ENCODE measurements at regions not wholly inside any gene's neighbourhood (a gene's known extent, or its start where the extent isn't known, plus 50 kb on each side); places are given as distances from the start of the nearest gene placed in this dataset.

DNA sequence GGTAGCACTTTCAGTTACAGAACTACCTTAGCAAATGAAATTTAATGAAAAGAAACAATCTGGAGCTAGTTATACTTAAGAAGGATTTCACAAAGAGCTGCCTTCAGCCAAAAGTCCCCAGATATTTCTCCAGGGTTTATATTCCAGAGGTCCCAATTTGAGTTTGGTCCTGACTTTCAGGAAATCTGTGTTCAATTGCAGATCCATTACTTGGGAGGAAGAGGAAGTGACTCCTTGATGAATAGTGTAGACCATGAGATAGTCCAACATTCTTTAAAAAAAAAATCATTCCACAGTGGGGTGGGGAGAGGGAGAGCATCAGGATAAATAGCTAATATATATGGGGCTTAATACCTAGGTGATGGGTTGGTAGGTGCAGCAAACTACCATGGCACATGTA lies 117.6 kb upstream of the ARHGAP20 start:
- DNase-seq = no peak
- no peaks in the 10 kb centered on the region for H3K27me3 ChIP-seq (ENCODE audit: insufficient read depth, low read length)
- H3K4me1 Mint-ChIP-seq = peaks cover 10 to 17% of the 10 kb centered on the region in 2 experiments

More for the DNA sequence above, 117.6 kb upstream of the ARHGAP20 start:
- Histone ChIP-seq H3K79me1 (ENCODE audit: insufficient read depth, low read depth, low read length, poor library complexity, severe bottlenecking) (no peaks in the 10 kb centered on the region), H3K4ac (ENCODE audit: low read depth, low read length) (no peak overlapping the region), H3K27ac (ENCODE audit: insufficient read length, low read depth, low read length) (no peak overlapping the region), H3K23ac (ENCODE audit: insufficient read length, low read depth, low read length) (no peak overlapping the region), H3K9ac (ENCODE audit: extremely low read depth, insufficient read length, low read length) (no peak overlapping the region), H2BK12ac (ENCODE audit: insufficient read length, low read depth, low read length) (no peak overlapping the region), H4K91ac (ENCODE audit: insufficient read length, low read depth, low read length) (no peak overlapping the region), H4K20me1 (ENCODE audit: control insufficient read depth, insufficient read depth, insufficient read length) (no peaks in the 10 kb centered on the region), H3K18ac (ENCODE audit: insufficient read length, low read depth, low read length) (no peak overlapping the region), H2AK5ac (ENCODE audit: insufficient read length, low read length) (no peak overlapping the region), H2BK15ac (ENCODE audit: low read depth, low read length) (no peak overlapping the region), H3K9me3 (ENCODE audit: control insufficient read depth, low read depth, low read length) (no peaks in the 10 kb centered on the region), H3K79me2 (ENCODE audit: insufficient read depth, low read length) (no peaks in the 10 kb centered on the region), H2AFZ (ENCODE audit: low read length) (no peak overlapping the region), H4K5ac (ENCODE audit: insufficient read length, low read depth, low read length) (no peak overlapping the region), H2BK120ac (ENCODE audit: low read depth, low read length, poor library complexity, severe bottlenecking) (no peak overlapping the region), H4K8ac (replicated peaks; ENCODE audit: insufficient read length, low read depth, low read length) (no peak overlapping the region), H3K14ac (ENCODE audit: insufficient read depth, low read length) (no peak overlapping the region), H2BK20ac (ENCODE audit: low read depth, low read length, poor library complexity, severe bottlenecking) (no peak overlapping the region), H3T11ph (ENCODE audit: low read length) (no peak overlapping the region), H3K4me2 (ENCODE audit: insufficient read depth, insufficient read length, low read length) (no peak overlapping the region), H2BK5ac (ENCODE audit: insufficient read length, low read length) (no peak overlapping the region), H3K23me2 (ENCODE audit: insufficient read length, low read depth, low read length, poor library complexity, severe bottlenecking) (no peaks in the 10 kb centered on the region), H3K4me1 (ENCODE audit: insufficient read depth, low read length) (no peaks in the 10 kb centered on the region), H3K56ac (ENCODE audit: insufficient read length, low read depth, low read length) (no peak overlapping the region)
- Mint-ChIP-seq H3K27me3 (ENCODE audit: low read depth) (no peaks in the 10 kb centered on the region), H3K9me3 (no peaks in the 10 kb centered on the region), H3K27ac (no peak overlapping the region), H3K4me3 (no peak overlapping the region), H3K36me3 (ENCODE audit: insufficient read depth in 1 of 3, low read depth in 3 of 3) (no peaks in the 10 kb centered on the region)
- TF ChIP-seq, protein P1, sequence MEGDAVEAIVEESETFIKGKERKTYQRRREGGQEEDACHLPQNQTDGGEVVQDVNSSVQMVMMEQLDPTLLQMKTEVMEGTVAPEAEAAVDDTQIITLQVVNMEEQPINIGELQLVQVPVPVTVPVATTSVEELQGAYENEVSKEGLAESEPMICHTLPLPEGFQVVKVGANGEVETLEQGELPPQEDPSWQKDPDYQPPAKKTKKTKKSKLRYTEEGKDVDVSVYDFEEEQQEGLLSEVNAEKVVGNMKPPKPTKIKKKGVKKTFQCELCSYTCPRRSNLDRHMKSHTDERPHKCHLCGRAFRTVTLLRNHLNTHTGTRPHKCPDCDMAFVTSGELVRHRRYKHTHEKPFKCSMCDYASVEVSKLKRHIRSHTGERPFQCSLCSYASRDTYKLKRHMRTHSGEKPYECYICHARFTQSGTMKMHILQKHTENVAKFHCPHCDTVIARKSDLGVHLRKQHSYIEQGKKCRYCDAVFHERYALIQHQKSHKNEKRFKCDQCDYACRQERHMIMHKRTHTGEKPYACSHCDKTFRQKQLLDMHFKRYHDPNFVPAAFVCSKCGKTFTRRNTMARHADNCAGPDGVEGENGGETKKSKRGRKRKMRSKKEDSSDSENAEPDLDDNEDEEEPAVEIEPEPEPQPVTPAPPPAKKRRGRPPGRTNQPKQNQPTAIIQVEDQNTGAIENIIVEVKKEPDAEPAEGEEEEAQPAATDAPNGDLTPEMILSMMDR (conservative IDR thresholded peaks at IDR 0.05) = no peak
